A549 (cell line): ENCODE measurements at regions not wholly inside any gene's neighbourhood (a gene's known extent, or its start where the extent isn't known, plus 50 kb on each side); places are given as distances from the start of the nearest gene placed in this dataset.

Source experiments
- CBX8 ChIP-seq: fragments of 200-600 bp; sonication (generic); IDR thresholded peaks from 2 replicates; pipeline ENCODE4 v1.6.1; 2016
- CTCF ChIP-seq: fragments of >200 bp; sonication (Bioruptor Twin); formaldehyde crosslinking; IDR thresholded peaks from 3 replicates; pipeline ENCODE4 v1.5.1; 2016
- EP300 ChIP-seq, 2 experiments: fragments of >200 bp; sonication (Bioruptor Twin); formaldehyde crosslinking; IDR thresholded peaks; 2 replicates in 1 of 2; 3 replicates in 1 of 2; pipeline ENCODE4 v1.6.1; 2016 to 2017
- MAX ChIP-seq: IDR thresholded peaks from 2 replicates; pipeline ENCODE4 v1.6.1; 2012
- POLR2A ChIP-seq: IDR thresholded peaks from 2 replicates; pipeline ENCODE4 v1.6.1; 2012; ENCODE audit warnings: mild to moderate bottlenecking, low read length
- RAD21 ChIP-seq, 2 experiments: fragments of >200 bp in 1 of 2; sonication (Bioruptor Twin) in 1 of 2; formaldehyde crosslinking in 1 of 2; IDR thresholded peaks in 1 of 2; conservative IDR thresholded peaks in 1 of 2; 2 replicates in 1 of 2; 3 replicates in 1 of 2; pipeline ENCODE4 v1.6.1; 2012 to 2018; ENCODE audit warnings: inconsistent platforms in 1 of 2
- TP53 ChIP-seq: fragments of 250-450 bp; sonication (Bioruptor Pico); IDR thresholded peaks from 2 replicates; pipeline ENCODE4 v1.5.0; 2021; ENCODE audit warnings: mild to moderate bottlenecking, moderate library complexity

GRCh38 chr3:193996641-193997089 is 139.3 kb upstream of the HES1 start:
- TF ChIP-seq CTCF (no peak), TP53 (no peak), MAX (no peak), CBX8 (no peak), POLR2A (no peak), RAD21 (conservative IDR thresholded peaks at IDR 0.05 in 1 of 2, IDR thresholded peaks at IDR 0.05 in 1 of 2) (no peak), EP300 (IDR thresholded peaks at IDR 0.05) (no peak)
